SK-N-MC (cell line): ENCODE measurements at regions not wholly inside any gene's neighbourhood (a gene's known extent, or its start where the extent isn't known, plus 50 kb on each side); places are given as distances from the start of the nearest gene placed in this dataset.

ENCODE experiments used
- DNase-seq: peaks from one replicate; pipeline ENCODE4 v3.0.0-alpha.2; 2011; ENCODE audit warnings: low read depth, low spot score
- H3K27ac ChIP-seq: fragments of 200-600 bp; sonication (generic); 2 replicates; pipeline ENCODE4 v1.5.1; 2016; ENCODE audit warnings: mixed run types
- H3K36me3 ChIP-seq: fragments of 200-600 bp; sonication (generic); 2 replicates; pipeline ENCODE4 v1.6.1; 2017; ENCODE audit warnings: antibody characterized with exemption, low read length, mixed read lengths; ENCODE audit not compliant: insufficient read depth
- H3K4me3 ChIP-seq: fragments of 200-600 bp; sonication (generic); 2 replicates; pipeline ENCODE4 v1.5.1; 2016
- H3K9ac ChIP-seq: fragments of 200-600 bp; sonication (generic); 2 replicates; pipeline ENCODE4 v1.8.0; 2017; ENCODE audit warnings: mixed run types, mixed read lengths; ENCODE audit not compliant: insufficient read length
- H3K9me3 ChIP-seq: fragments of 200-600 bp; sonication (generic); 2 replicates; pipeline ENCODE4 v1.6.1; 2017; ENCODE audit warnings: low read depth, mild to moderate bottlenecking, antibody characterized with exemption, low read length, moderate library complexity, mixed read lengths
- EZH2 ChIP-seq: fragments of 200-600 bp; sonication (generic); IDR thresholded peaks from one replicate; pipeline ENCODE4 v1.6.1; 2017; ENCODE audit warnings: antibody characterized with exemption
- FOXP2 ChIP-seq: optimal IDR thresholded peaks from 2 replicates; pipeline ENCODE3; 2011; ENCODE audit warnings: mild to moderate bottlenecking, moderate library complexity; ENCODE audit not compliant: insufficient read depth; ENCODE audit errors: extremely low read length, control extremely low read depth
- POLR2AphosphoS5 ChIP-seq: IDR thresholded peaks from 2 replicates; pipeline ENCODE4 v1.6.1; 2012; ENCODE audit warnings: mild to moderate bottlenecking, low read depth, low read length, borderline replicate concordance

DNA sequence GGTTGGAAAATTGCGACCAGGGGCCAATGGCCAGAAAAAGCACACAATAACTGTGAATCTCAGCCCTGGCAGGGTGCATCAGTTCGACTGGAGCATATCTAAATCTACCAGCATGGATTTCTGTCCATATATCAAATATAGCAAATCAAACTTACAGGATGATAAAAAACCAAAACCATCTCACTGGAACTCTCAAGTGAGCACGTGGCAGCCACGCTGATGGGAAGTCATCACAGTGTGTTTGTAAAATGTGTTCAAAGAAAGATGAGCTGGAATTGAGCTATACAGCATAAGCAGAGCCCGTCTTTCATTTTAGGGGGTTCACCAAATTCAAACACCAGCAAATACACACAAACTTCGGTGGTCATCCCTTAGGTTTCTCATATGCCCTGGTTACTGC lies 610.1 kb downstream of the AJAP1 start:
- no peaks in the 10 kb centered on the region for H3K9me3 ChIP-seq
- H3K27ac ChIP-seq: no peak overlapping the region
- no peak overlapping the region for H3K9ac ChIP-seq
- H3K4me3 ChIP-seq: no peak overlapping the region
- DNase-seq: no peak
- no peaks in the 10 kb centered on the region for H3K36me3 ChIP-seq
- TF ChIP-seq FOXP2 (no peak), POLR2AphosphoS5 (no peak), EZH2 (no peak)

DNA sequence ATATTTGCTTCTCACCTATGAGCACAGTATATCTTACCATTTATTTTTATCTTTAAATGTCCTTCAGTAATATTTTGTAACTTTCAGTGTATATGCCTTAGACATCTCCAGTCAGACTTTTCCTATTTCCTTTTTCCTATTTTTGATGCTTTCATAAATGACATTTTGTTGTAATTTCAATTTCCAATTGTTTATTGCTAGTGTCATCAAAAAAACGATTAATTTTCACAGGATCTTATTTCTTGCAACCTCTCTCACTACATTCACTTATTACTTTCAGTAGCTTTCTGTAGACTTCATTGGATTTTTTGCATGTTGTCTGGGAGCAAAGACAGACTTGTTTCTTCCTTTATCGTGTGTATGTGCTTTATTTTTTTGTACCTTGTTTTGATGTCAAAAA lies 602.4 kb downstream of the AJAP1 start:
- Histone ChIP-seq H3K9me3 (no peaks in the 10 kb centered on the region), H3K36me3 (no peaks in the 10 kb centered on the region), H3K27ac (no peak overlapping the region), H3K4me3 (no peak overlapping the region), H3K9ac (no peak overlapping the region)
- TF ChIP-seq EZH2 (no peak), POLR2AphosphoS5 (no peak), FOXP2 (no peak)
- no peak for DNase-seq

DNA sequence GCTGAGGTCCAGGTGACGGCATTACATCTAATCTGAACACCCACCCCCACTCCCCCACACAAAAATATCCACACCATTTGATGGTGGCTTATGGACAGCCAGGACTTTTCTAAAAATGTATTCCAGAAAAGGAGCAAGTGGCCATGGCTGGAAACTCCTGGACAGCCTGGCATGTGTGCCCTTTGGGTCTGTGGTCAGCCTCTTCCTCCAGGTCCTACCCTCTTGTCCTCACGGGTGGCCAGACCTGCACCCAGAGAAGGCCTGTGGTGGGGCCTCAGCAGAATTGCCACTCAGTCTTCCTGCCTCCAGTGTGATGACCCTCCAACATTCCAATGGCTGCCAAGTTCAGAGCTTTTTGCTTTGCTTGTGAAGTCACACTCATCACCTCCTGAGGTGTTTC lies 600.6 kb downstream of the AJAP1 start:
- TF ChIP-seq EZH2 (no peak), FOXP2 (no peak), POLR2AphosphoS5 (no peak)
- no peak overlapping the region for H3K9ac ChIP-seq

DNA sequence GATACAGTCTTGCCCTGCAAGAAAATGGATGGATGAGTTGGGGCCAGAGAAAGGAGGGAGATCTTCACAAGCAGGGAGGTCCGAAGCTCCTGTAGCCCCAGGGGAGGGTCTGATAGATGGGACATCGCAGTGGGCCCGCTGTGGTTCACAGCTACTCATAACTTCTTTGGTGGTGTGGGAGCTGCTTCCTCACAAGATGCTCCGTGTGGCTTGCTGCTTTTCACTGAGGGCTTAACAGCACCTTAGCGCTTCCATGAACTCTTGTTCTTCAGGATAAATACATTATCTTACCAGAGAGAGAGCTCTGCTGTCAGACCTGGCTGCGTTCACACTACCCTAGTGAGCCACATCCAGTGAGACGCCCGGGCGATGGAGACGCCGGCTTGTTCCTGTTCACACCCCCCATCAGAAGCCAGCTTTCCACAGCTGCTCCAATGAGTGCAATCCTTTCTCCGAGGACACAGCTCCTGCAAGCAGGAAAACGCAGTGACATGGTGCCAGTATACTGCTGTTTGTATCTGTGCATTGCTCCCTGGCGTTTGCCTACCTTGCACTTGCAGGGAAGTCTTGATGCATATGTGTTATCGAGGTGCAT lies 599.8 kb downstream of the AJAP1 start:
- Histone ChIP-seq H3K36me3 (no peaks in the 10 kb centered on the region), H3K27ac (no peak overlapping the region), H3K9ac (no peak overlapping the region), H3K4me3 (no peak overlapping the region), H3K9me3 (no peaks in the 10 kb centered on the region)
- no peak for TF ChIP-seq POLR2AphosphoS5
- TF ChIP-seq EZH2: no peak
- TF ChIP-seq FOXP2: no peak
- no peak for DNase-seq

More for the DNA sequence above, 600.6 kb downstream of the AJAP1 start:
- H3K4me3 ChIP-seq: no peak overlapping the region
- H3K9me3 ChIP-seq: no peaks in the 10 kb centered on the region
- no peak for DNase-seq
- no peaks in the 10 kb centered on the region for H3K36me3 ChIP-seq
- no peak overlapping the region for H3K27ac ChIP-seq

DNA sequence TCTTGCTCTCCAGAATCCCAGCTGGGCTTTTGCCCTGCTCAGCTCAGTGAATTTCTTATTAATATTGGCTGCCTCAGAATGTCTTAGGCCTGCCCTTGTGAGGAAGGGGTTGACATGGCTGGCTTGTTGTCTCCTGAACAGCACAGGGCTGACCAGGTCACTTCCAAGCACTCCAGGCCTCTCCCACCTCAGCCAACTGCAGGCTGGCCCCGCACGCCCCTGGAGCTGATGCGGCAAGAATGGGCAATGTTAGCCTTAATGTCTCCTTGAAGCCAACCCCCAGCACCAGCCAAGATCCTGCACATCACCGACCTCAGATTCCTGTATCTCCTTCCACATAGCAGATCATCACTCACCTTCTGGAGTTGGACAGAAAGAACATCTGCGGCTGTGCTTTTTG lies 598.6 kb downstream of the AJAP1 start:
- TF ChIP-seq FOXP2 (no peak), EZH2 (no peak), POLR2AphosphoS5 (no peak)
- no peaks in the 10 kb centered on the region for H3K36me3 ChIP-seq
- no peak overlapping the region for H3K9ac ChIP-seq
- H3K4me3 ChIP-seq: no peak overlapping the region
- no peak overlapping the region for H3K27ac ChIP-seq
- no peaks in the 10 kb centered on the region for H3K9me3 ChIP-seq
- no peak for DNase-seq

DNA sequence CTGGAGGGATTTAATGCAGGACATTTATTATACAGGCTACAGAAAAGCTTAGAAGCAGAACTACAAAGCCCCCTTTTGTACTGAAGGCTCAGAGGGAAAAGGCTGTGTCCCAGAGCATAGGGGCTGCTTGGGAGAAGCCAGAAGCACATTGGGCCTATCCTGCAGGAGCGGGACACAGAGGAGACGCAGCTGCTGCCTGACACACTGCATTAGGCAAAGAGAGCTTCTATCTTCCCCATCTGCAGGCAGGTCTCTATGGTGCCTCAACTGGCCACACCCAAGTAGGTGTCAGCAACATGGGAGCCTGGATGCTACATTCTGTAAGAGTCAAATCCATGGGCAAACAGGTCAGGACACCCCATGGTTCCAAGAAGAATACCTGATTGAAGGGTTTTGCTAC lies 595.9 kb downstream of the AJAP1 start:
- Histone ChIP-seq H3K36me3 (no peaks in the 10 kb centered on the region), H3K9ac (no peak overlapping the region), H3K27ac (no peak overlapping the region), H3K4me3 (no peak overlapping the region), H3K9me3 (no peaks in the 10 kb centered on the region)
- TF ChIP-seq EZH2 (no peak), FOXP2 (no peak), POLR2AphosphoS5 (no peak)
- DNase-seq: no peak

DNA sequence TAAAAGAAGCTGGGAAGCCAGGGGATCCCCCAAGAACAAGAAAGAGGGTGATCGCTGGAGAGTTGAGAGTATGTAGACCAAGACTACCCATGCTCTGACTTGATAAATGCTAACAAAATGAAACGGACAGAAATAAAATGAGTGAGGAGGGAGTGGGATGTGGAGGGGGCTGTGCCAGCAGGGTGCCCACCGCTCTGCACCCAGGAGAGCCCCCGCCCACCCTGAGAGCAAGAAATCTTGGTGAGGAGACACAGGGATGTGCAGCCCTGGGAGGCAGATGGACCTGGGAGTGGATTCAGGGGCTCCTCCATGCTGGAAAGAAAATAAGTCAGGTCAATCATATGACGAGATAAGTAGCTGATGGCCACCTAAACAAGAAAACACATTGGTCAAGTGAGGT lies 590.9 kb downstream of the AJAP1 start:
- no peak for DNase-seq
- TF ChIP-seq EZH2 (no peak), POLR2AphosphoS5 (no peak), FOXP2 (no peak)
- Histone ChIP-seq H3K4me3 (no peak overlapping the region), H3K36me3 (no peaks in the 10 kb centered on the region), H3K27ac (no peak overlapping the region), H3K9me3 (no peaks in the 10 kb centered on the region), H3K9ac (no peak overlapping the region)

DNA sequence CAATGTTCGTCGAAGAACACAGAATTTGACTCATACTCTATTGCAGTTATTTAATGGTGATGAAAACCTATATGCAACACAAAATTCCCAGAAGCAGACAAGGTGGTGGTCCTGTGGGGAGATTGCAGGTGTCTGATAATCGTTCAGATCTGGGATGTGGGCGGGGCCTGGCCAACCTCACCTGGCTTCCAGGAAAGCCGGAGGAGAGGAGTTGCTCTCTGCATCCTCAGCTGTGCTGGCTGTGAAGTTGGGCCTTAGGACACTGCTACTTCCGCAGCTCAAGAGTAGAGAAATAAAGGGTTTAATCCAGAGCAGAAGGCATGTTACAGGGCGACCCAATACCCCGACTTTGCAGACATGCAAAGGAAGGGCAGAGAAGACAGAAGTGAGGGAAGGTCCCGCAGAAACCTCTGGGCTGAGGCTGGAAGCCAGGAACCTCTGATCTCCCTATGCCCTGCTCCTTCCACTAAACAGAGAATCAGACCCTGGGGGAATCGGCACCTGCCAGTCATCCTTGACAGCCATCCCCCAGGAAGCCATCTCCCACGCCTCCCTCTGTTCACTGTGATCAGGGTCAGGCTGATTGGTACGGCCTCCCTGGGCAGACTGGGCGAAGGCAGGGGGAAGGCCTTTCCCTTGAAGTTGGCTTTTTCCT lies 590.3 kb downstream of the AJAP1 start:
- DNase-seq: no peak
- H3K4me3 ChIP-seq: no peak overlapping the region
- no peak overlapping the region for H3K27ac ChIP-seq
- no peak overlapping the region for H3K9ac ChIP-seq
- H3K36me3 ChIP-seq: no peaks in the 10 kb centered on the region
- TF ChIP-seq FOXP2 (no peak), POLR2AphosphoS5 (no peak), EZH2 (no peak)
- H3K9me3 ChIP-seq: no peaks in the 10 kb centered on the region

DNA sequence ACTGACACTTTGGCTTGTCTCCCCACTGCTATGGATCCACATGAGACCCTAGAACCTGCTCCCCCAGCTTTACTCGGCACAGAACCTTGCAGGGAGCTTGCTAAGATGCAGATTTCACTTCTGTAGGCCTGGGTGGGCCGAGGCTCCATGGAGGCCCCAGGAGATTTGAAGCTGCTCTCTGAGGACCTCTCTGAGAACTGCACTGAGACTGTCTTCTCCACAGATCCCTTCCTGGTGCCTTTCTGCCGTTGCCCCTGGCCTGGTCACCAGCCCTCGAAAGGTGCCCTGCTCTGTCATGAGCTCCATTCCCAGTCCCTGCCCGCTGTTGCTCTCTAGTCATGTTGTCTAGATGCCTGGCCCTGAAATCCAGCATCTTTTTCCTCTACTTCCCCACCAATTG lies 588.4 kb downstream of the AJAP1 start:
- TF ChIP-seq EZH2 (no peak), POLR2AphosphoS5 (no peak), FOXP2 (no peak)
- no peak overlapping the region for H3K4me3 ChIP-seq
- H3K36me3 ChIP-seq: no peaks in the 10 kb centered on the region
- H3K9ac ChIP-seq: no peak overlapping the region
- H3K27ac ChIP-seq: no peak overlapping the region
- H3K9me3 ChIP-seq: no peaks in the 10 kb centered on the region
- DNase-seq: no peak
